ENCODE measurements at regions not wholly inside any gene's neighbourhood (a gene's known extent, or its start where the extent isn't known, plus 50 kb on each side); places are given as distances from the start of the nearest gene placed in this dataset.

DNA sequence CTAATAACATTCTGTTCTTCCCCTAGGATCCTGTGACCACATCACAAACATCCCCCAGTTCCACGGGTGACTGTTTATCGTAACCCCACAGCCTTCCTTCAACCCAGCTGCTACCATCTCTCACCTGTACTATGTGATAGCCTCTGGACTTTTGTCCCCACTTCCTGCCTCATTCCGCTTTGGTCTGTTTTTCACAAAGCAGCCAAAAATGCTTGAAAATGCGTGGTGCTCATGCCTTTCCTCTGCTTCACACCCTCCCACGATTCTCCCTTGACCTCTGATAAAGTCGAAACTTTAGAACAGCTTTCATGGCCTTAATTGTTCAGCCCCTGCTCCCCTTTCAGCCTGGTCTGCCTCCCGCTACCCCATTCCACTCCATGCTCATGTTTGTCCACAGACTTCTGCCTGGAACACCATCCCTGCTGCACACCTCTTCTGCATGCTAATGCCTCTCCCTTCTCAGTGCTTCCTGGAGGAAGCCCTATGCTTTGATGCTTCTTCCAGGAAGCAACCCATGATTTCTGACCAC, 165.6 kb downstream of the PLPP3 start (continued):
- TF ChIP-seq, protein P1, sequence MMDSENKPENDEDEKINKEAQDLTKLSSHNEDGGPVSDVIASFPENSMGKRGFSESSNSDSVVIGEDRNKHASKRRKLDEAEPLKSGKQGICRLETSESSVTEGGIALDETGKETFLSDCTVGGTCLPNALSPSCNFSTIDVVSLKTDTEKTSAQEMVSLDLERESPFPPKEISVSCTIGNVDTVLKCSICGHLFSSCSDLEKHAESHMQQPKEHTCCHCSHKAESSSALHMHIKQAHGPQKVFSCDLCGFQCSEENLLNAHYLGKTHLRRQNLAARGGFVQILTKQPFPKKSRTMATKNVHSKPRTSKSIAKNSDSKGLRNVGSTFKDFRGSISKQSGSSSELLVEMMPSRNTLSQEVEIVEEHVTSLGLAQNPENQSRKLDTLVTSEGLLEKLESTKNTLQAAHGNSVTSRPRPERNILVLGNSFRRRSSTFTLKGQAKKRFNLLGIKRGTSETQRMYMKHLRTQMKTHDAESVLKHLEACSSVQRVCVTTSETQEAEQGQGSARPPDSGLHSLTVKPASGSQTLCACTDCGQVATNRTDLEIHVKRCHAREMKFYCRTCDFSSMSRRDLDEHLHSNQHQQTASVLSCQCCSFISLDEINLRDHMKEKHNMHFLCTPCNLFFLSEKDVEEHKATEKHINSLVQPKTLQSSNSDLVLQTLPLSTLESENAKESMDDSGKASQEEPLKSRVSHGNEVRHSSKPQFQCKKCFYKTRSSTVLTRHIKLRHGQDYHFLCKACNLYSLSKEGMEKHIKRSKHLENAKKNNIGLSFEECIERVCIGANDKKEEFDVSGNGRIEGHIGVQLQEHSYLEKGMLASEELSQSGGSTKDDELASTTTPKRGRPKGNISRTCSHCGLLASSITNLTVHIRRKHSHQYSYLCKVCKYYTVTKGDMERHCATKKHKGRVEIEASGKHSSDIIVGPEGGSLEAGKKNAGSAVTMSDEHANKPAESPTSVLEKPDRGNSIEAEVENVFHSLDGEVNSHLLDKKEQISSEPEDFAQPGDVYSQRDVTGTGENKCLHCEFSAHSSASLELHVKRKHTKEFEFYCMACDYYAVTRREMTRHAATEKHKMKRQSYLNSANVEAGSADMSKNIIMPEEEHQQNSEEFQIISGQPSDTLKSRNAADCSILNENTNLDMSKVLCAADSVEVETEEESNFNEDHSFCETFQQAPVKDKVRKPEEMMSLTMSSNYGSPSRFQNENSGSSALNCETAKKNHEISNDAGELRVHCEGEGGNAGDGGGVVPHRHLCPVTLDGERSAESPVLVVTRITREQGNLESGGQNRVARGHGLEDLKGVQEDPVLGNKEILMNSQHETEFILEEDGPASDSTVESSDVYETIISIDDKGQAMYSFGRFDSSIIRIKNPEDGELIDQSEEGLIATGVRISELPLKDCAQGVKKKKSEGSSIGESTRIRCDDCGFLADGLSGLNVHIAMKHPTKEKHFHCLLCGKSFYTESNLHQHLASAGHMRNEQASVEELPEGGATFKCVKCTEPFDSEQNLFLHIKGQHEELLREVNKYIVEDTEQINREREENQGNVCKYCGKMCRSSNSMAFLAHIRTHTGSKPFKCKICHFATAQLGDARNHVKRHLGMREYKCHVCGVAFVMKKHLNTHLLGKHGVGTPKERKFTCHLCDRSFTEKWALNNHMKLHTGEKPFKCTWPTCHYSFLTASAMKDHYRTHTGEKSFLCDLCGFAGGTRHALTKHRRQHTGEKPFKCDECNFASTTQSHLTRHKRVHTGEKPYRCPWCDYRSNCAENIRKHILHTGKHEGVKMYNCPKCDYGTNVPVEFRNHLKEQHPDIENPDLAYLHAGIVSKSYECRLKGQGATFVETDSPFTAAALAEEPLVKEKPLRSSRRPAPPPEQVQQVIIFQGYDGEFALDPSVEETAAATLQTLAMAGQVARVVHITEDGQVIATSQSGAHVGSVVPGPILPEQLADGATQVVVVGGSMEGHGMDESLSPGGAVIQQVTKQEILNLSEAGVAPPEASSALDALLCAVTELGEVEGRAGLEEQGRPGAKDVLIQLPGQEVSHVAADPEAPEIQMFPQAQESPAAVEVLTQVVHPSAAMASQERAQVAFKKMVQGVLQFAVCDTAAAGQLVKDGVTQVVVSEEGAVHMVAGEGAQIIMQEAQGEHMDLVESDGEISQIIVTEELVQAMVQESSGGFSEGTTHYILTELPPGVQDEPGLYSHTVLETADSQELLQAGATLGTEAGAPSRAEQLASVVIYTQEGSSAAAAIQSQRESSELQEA (CRISPR knock-in tag; IDR thresholded peaks at IDR 0.05; ENCODE audit: not compliant biosample characterization) = no peak
- TF ChIP-seq ELF1 (CRISPR knock-in tag; IDR thresholded peaks at IDR 0.05) (0 out of 2 replicates have a peak, but pooled peaks have one; percentile 54), KDM4B (CRISPR knock-in tag; IDR thresholded peaks at IDR 0.05) (0 out of 2 replicates have a peak, but pooled peaks have one; percentile 52), BORCS8-MEF2B (CRISPR knock-in tag; IDR thresholded peaks at IDR 0.05) (no peak), STAG1 (CRISPR knock-in tag; IDR thresholded peaks at IDR 0.05) (no peak; the same call in 1 of the 2 replicates), TAF1 (CRISPR knock-in tag; IDR thresholded peaks at IDR 0.05) (no peak), REXO4 (CRISPR knock-in tag; IDR thresholded peaks at IDR 0.05; ENCODE audit: borderline replicate concordance) (no peak), ZFP1 (CRISPR knock-in tag; IDR thresholded peaks at IDR 0.05) (no peak), SMYD3 (CRISPR knock-in tag; IDR thresholded peaks at IDR 0.05) (no peak), ETV6 (CRISPR knock-in tag; conservative IDR thresholded peaks at IDR 0.05) (no peak)
- TF ChIP-seq, protein P2, sequence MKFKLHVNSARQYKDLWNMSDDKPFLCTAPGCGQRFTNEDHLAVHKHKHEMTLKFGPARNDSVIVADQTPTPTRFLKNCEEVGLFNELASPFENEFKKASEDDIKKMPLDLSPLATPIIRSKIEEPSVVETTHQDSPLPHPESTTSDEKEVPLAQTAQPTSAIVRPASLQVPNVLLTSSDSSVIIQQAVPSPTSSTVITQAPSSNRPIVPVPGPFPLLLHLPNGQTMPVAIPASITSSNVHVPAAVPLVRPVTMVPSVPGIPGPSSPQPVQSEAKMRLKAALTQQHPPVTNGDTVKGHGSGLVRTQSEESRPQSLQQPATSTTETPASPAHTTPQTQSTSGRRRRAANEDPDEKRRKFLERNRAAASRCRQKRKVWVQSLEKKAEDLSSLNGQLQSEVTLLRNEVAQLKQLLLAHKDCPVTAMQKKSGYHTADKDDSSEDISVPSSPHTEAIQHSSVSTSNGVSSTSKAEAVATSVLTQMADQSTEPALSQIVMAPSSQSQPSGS (CRISPR knock-in tag; IDR thresholded peaks at IDR 0.05) = no peak
- TF ChIP-seq, protein P3, sequence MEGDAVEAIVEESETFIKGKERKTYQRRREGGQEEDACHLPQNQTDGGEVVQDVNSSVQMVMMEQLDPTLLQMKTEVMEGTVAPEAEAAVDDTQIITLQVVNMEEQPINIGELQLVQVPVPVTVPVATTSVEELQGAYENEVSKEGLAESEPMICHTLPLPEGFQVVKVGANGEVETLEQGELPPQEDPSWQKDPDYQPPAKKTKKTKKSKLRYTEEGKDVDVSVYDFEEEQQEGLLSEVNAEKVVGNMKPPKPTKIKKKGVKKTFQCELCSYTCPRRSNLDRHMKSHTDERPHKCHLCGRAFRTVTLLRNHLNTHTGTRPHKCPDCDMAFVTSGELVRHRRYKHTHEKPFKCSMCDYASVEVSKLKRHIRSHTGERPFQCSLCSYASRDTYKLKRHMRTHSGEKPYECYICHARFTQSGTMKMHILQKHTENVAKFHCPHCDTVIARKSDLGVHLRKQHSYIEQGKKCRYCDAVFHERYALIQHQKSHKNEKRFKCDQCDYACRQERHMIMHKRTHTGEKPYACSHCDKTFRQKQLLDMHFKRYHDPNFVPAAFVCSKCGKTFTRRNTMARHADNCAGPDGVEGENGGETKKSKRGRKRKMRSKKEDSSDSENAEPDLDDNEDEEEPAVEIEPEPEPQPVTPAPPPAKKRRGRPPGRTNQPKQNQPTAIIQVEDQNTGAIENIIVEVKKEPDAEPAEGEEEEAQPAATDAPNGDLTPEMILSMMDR (CRISPR knock-in tag; IDR thresholded peaks at IDR 0.05) = no peak
- TF ChIP-seq, protein P4, sequence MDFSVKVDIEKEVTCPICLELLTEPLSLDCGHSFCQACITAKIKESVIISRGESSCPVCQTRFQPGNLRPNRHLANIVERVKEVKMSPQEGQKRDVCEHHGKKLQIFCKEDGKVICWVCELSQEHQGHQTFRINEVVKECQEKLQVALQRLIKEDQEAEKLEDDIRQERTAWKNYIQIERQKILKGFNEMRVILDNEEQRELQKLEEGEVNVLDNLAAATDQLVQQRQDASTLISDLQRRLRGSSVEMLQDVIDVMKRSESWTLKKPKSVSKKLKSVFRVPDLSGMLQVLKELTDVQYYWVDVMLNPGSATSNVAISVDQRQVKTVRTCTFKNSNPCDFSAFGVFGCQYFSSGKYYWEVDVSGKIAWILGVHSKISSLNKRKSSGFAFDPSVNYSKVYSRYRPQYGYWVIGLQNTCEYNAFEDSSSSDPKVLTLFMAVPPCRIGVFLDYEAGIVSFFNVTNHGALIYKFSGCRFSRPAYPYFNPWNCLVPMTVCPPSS (IDR thresholded peaks at IDR 0.05) = no peak
- TF ChIP-seq, protein P5, sequence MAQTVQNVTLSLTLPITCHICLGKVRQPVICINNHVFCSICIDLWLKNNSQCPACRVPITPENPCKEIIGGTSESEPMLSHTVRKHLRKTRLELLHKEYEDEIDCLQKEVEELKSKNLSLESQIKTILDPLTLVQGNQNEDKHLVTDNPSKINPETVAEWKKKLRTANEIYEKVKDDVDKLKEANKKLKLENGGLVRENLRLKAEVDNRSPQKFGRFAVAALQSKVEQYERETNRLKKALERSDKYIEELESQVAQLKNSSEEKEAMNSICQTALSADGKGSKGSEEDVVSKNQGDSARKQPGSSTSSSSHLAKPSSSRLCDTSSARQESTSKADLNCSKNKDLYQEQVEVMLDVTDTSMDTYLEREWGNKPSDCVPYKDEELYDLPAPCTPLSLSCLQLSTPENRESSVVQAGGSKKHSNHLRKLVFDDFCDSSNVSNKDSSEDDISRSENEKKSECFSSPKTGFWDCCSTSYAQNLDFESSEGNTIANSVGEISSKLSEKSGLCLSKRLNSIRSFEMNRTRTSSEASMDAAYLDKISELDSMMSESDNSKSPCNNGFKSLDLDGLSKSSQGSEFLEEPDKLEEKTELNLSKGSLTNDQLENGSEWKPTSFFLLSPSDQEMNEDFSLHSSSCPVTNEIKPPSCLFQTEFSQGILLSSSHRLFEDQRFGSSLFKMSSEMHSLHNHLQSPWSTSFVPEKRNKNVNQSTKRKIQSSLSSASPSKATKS (CRISPR knock-in tag; IDR thresholded peaks at IDR 0.05) = no peak
